H9 (cell line): ENCODE measurements at regions not wholly inside any gene's neighbourhood (a gene's known extent, or its start where the extent isn't known, plus 50 kb on each side); places are given as distances from the start of the nearest gene placed in this dataset.

Source experiments
- DNase-seq: peaks from one replicate; pipeline ENCODE4 v3.0.0-alpha.2; 2017
- H2AFZ ChIP-seq: one replicate; pipeline ENCODE4 v1.6.1; 2013; ENCODE audit warnings: mild to moderate bottlenecking, low read length, control low read depth, moderate library complexity
- H2AK5ac ChIP-seq: 2 replicates; pipeline ENCODE4 v1.6.1; 2013; ENCODE audit warnings: low read length, control low read depth, mixed read lengths; ENCODE audit not compliant: insufficient read length
- H2BK120ac ChIP-seq: one replicate; pipeline ENCODE4 v1.6.1; 2013; ENCODE audit warnings: low read depth, mild to moderate bottlenecking, low read length, control low read depth, inconsistent platforms; ENCODE audit not compliant: poor library complexity, severe bottlenecking
- H2BK12ac ChIP-seq: 2 replicates; pipeline ENCODE4 v1.6.1; 2013; ENCODE audit warnings: low read length, control low read depth, mixed read lengths, low read depth; ENCODE audit not compliant: insufficient read length
- H2BK15ac ChIP-seq: 2 replicates; pipeline ENCODE4 v1.6.1; 2013; ENCODE audit warnings: low read depth, low read length, control low read depth
- H2BK20ac ChIP-seq: one replicate; pipeline ENCODE4 v1.6.1; 2013; ENCODE audit warnings: low read depth, mild to moderate bottlenecking, low read length, control low read depth, inconsistent platforms; ENCODE audit not compliant: poor library complexity, severe bottlenecking
- H2BK5ac ChIP-seq: 2 replicates; pipeline ENCODE4 v1.6.1; 2013; ENCODE audit warnings: low read length, control low read depth, mixed read lengths; ENCODE audit not compliant: insufficient read length
- H3K14ac ChIP-seq: 2 replicates; pipeline ENCODE4 v1.6.1; 2013; ENCODE audit warnings: low read length, control low read depth; ENCODE audit not compliant: insufficient read depth
- H3K18ac ChIP-seq: 2 replicates; pipeline ENCODE4 v1.6.1; 2013; ENCODE audit warnings: low read depth, mild to moderate bottlenecking, mixed read lengths, low read length, control low read depth; ENCODE audit not compliant: insufficient read length
- H3K23ac ChIP-seq: 2 replicates; pipeline ENCODE4 v1.6.1; 2013; ENCODE audit warnings: low read length, control low read depth, mixed read lengths, low read depth; ENCODE audit not compliant: insufficient read length
- H3K23me2 ChIP-seq: 2 replicates; pipeline ENCODE4 v1.6.1; 2013; ENCODE audit warnings: low read depth, mild to moderate bottlenecking, mixed read lengths, low read length, control low read depth; ENCODE audit not compliant: insufficient read length, poor library complexity, severe bottlenecking
- H3K27ac ChIP-seq: 2 replicates; pipeline ENCODE4 v1.5.1; 2013; ENCODE audit warnings: low read length, control low read depth, mixed read lengths, low read depth; ENCODE audit not compliant: insufficient read length
- H3K27me3 ChIP-seq: 2 replicates; pipeline ENCODE4 v1.6.1; 2013; ENCODE audit warnings: low read length, control low read depth, inconsistent platforms; ENCODE audit not compliant: insufficient read depth
- H3K4ac ChIP-seq: 2 replicates; pipeline ENCODE4 v1.6.1; 2013; ENCODE audit warnings: low read depth, mild to moderate bottlenecking, control low read depth, inconsistent platforms, low read length, moderate library complexity
- H3K4me1 ChIP-seq: 2 replicates; pipeline ENCODE4 v1.6.1; 2013; ENCODE audit warnings: low read length, control low read depth, inconsistent platforms; ENCODE audit not compliant: insufficient read depth
- H3K4me2 ChIP-seq: 2 replicates; pipeline ENCODE4 v1.6.1; 2013; ENCODE audit warnings: low read length, control low read depth, mixed read lengths; ENCODE audit not compliant: insufficient read length, insufficient read depth
- H3K56ac ChIP-seq: 2 replicates; pipeline ENCODE4 v1.6.1; 2013; ENCODE audit warnings: low read depth, mild to moderate bottlenecking, mixed read lengths, low read length, control low read depth; ENCODE audit not compliant: insufficient read length
- H3K79me1 ChIP-seq: 2 replicates; pipeline ENCODE4 v1.6.1; 2013; ENCODE audit warnings: low read depth, mild to moderate bottlenecking, moderate library complexity, low read length, control low read depth, inconsistent platforms; ENCODE audit not compliant: insufficient read depth, poor library complexity, severe bottlenecking
- H3K79me2 ChIP-seq: 2 replicates; pipeline ENCODE4 v1.6.1; 2013; ENCODE audit warnings: low read length, control low read depth, inconsistent platforms; ENCODE audit not compliant: insufficient read depth
- H3K9ac ChIP-seq: 2 replicates; pipeline ENCODE4 v1.6.1; 2013; ENCODE audit warnings: low read length, control low read depth, mixed read lengths; ENCODE audit not compliant: insufficient read length; ENCODE audit errors: extremely low read depth
- H3K9me3 ChIP-seq: one replicate; pipeline ENCODE4 v1.6.1; 2013; ENCODE audit warnings: low read depth, low read length, inconsistent platforms; ENCODE audit not compliant: control insufficient read depth
- H3T11ph ChIP-seq: one replicate; pipeline ENCODE4 v1.6.1; 2013; ENCODE audit warnings: mild to moderate bottlenecking, low read length, control low read depth, inconsistent platforms
- H4K20me1 ChIP-seq: one replicate; pipeline ENCODE4 v1.6.1; 2013; ENCODE audit not compliant: control insufficient read depth, insufficient read length, insufficient read depth
- H4K5ac ChIP-seq: 2 replicates; pipeline ENCODE4 v1.6.1; 2013; ENCODE audit warnings: low read depth, mild to moderate bottlenecking, mixed read lengths, low read length, control low read depth; ENCODE audit not compliant: insufficient read length
- H4K8ac ChIP-seq: replicated peaks from 2 replicates; pipeline ENCODE4 v1.6.1; 2013; ENCODE audit warnings: low read length, control low read depth, mixed read lengths, low read depth; ENCODE audit not compliant: insufficient read length
- H4K91ac ChIP-seq: 2 replicates; pipeline ENCODE4 v1.6.1; 2013; ENCODE audit warnings: low read depth, mild to moderate bottlenecking, moderate library complexity, mixed read lengths, low read length, control low read depth; ENCODE audit not compliant: insufficient read length
- H3K27ac Mint-ChIP-seq, 3 experiments: 2 replicates in 2 of 3; 3 replicates in 1 of 3; pipeline ENCODE4 v1.8.0; 2020 to 2021; ENCODE audit warnings: mixed read lengths in 3 of 3, mild to moderate bottlenecking in 1 of 3, moderate library complexity in 1 of 3
- H3K27me3 Mint-ChIP-seq: 2 replicates; pipeline ENCODE4 v1.8.0; 2021; ENCODE audit warnings: low read depth, mild to moderate bottlenecking, moderate library complexity, mixed read lengths
- H3K36me3 Mint-ChIP-seq, 3 experiments: 2 replicates in 2 of 3; 3 replicates in 1 of 3; pipeline ENCODE4 v1.8.0; 2020 to 2021; ENCODE audit warnings: low read depth in 3 of 3, mixed read lengths in 3 of 3; ENCODE audit not compliant: insufficient read depth in 1 of 3
- H3K4me1 Mint-ChIP-seq, 2 experiments: 2 replicates each; pipeline ENCODE4 v1.8.0; 2020; ENCODE audit warnings: mixed read lengths in 2 of 2
- H3K4me3 Mint-ChIP-seq, 2 experiments: 2 replicates in 1 of 2; 3 replicates in 1 of 2; pipeline ENCODE4 v1.8.0; 2020 to 2021; ENCODE audit warnings: mild to moderate bottlenecking in 2 of 2, mixed read lengths in 2 of 2, moderate library complexity in 1 of 2
- H3K9me3 Mint-ChIP-seq, 2 experiments: 2 replicates in 1 of 2; 3 replicates in 1 of 2; pipeline ENCODE4 v1.8.0; 2020; ENCODE audit warnings: mild to moderate bottlenecking in 2 of 2, mixed read lengths in 2 of 2, moderate library complexity in 1 of 2
- CTCF ChIP-seq: fragments of 200-600 bp; sonication (generic); conservative IDR thresholded peaks from 3 replicates; pipeline ENCODE4 v1.8.0; 2021; ENCODE audit warnings: antibody characterized with exemption, mild to moderate bottlenecking
- WGBS: extraction: QIAGEN DNeasy Blood & Tissue Kit; methylation state at CpG from one replicate; pipeline ENCODE4 v1.1.7; 2013; ENCODE audit warnings: missing lambda C conversion rate, low lambda C conversion rate, mixed read lengths; ENCODE audit not compliant: insufficient read length; ENCODE audit errors: extremely low coverage; 5-methylcytosine and 5-hydroxymethylcytosine counted together

DNA sequence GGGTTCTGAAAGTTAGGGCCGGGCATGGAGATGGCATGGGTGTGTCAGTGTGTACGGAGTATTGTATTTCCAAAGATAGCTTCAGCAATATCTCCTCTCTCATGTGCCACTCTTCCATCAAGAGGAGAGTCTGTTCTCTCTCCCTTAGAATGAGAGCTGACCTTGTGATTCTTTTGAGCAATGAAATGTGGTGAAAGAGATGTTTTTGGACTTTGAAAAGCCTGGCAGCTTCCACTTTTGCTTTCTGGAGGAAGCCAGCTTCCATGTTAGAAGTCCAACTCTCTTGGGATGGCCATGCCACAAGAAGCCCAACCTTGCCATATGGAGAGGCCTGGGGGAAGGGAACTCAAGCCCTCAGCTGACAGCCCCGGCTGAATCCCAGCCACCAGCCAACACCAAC, 72.4 kb upstream of the GZMB start:
- Histone ChIP-seq H2AK5ac (no peak overlapping the region), H3K9ac (no peak overlapping the region), H3K4me1 (no peaks in the 10 kb centered on the region), H3K23me2 (no peaks in the 10 kb centered on the region), H3K18ac (no peak overlapping the region), H3K14ac (no peak overlapping the region), H2BK120ac (no peak overlapping the region), H3K4ac (no peak overlapping the region), H4K20me1 (no peaks in the 10 kb centered on the region), H2BK12ac (no peak overlapping the region), H3K9me3 (no peaks in the 10 kb centered on the region), H3K79me2 (no peaks in the 10 kb centered on the region), H3K23ac (no peak overlapping the region), H3K27me3 (no peaks in the 10 kb centered on the region), H3K4me2 (no peak overlapping the region), H2BK20ac (no peak overlapping the region), H2AFZ (no peak overlapping the region), H4K8ac (no peak overlapping the region), H3K79me1 (no peaks in the 10 kb centered on the region), H3K56ac (no peak overlapping the region), H4K5ac (no peak overlapping the region), H2BK15ac (no peak overlapping the region), H2BK5ac (no peak overlapping the region), H4K91ac (no peak overlapping the region), H3T11ph (no peak overlapping the region), H3K27ac (no peak overlapping the region)
- DNase-seq, result no peak
- Mint-ChIP-seq H3K36me3 (no peaks in the 10 kb centered on the region), H3K27me3 (no peaks in the 10 kb centered on the region; the same call in 1 of the 2 replicates), H3K4me3 (no peak overlapping the region), H3K4me1 (peaks cover 0 to 2% of the 10 kb centered on the region in 2 experiments; a peak in 2 of 4 replicates), H3K27ac (no peak overlapping the region), H3K9me3 (no peaks in the 10 kb centered on the region)
- WGBS, result no CpG with 5 or more reads among the region's 3 CpGs
- TF ChIP-seq CTCF, result no peak
